Esophagus squamous epithelium (tissue), 4 donors: ENCODE measurements at regions not wholly inside any gene's neighbourhood (a gene's known extent, or its start where the extent isn't known, plus 50 kb on each side); places are given as distances from the start of the nearest gene placed in this dataset.

Experiments
- POLR2A ChIP-seq, 4 donors: fragments of 450-650 bp; IDR thresholded peaks; one replicate each; pipeline ENCODE4 v1.6.1; 2017; ENCODE audit warnings: antibody characterized with exemption in 4 of 4, mild to moderate bottlenecking in 4 of 4, moderate library complexity in 3 of 4
- TF ChIP-seq, protein P1 (sequence below), 6 experiments: fragments of 450-650 bp in 4 of 6; fragments of 200-600 bp in 2 of 6; sonication (generic) in 2 of 6; IDR thresholded peaks; one replicate each; pipeline ENCODE4 v1.5.1; 2016 to 2019; ENCODE audit warnings: antibody characterized with exemption in 6 of 6, mild to moderate bottlenecking in 4 of 6, moderate library complexity in 4 of 6

DNA sequence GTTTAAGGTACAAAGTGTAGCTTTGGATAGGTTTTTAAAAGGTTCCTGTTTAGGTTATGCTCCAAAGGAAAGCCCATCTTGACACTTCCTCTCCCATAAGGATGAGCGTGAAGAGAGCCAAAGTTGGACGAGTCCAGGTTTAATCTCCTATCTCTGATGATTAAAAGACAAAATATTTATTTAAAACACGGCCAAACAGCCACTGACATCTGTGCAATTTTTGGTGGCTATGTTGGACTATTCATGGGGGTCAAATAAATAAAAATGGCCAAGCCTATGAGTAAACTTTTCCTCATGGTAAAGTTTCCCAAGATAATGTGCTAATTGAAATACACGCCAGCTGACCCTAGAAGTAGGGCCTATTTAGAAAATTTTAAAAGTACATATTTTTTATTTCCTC is 69.0 kb upstream of the DOCK9 start:
- TF ChIP-seq, protein P1, sequence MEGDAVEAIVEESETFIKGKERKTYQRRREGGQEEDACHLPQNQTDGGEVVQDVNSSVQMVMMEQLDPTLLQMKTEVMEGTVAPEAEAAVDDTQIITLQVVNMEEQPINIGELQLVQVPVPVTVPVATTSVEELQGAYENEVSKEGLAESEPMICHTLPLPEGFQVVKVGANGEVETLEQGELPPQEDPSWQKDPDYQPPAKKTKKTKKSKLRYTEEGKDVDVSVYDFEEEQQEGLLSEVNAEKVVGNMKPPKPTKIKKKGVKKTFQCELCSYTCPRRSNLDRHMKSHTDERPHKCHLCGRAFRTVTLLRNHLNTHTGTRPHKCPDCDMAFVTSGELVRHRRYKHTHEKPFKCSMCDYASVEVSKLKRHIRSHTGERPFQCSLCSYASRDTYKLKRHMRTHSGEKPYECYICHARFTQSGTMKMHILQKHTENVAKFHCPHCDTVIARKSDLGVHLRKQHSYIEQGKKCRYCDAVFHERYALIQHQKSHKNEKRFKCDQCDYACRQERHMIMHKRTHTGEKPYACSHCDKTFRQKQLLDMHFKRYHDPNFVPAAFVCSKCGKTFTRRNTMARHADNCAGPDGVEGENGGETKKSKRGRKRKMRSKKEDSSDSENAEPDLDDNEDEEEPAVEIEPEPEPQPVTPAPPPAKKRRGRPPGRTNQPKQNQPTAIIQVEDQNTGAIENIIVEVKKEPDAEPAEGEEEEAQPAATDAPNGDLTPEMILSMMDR (IDR thresholded peaks at IDR 0.05) = no peak
- no peak for TF ChIP-seq POLR2A (IDR thresholded peaks at IDR 0.05)
